Mesendoderm (in vitro differentiated cells): ENCODE measurements at regions not wholly inside any gene's neighbourhood (a gene's known extent, or its start where the extent isn't known, plus 50 kb on each side); places are given as distances from the start of the nearest gene placed in this dataset.

Source experiments
- DNase-seq: peaks from one replicate; pipeline ENCODE4 v3.0.0; 2013
- H2AK5ac ChIP-seq: 2 replicates; pipeline ENCODE4 v1.6.1; 2013; ENCODE audit warnings: low read length, inconsistent platforms
- H2BK120ac ChIP-seq: 2 replicates; pipeline ENCODE4 v1.6.1; 2013; ENCODE audit warnings: low read depth, mild to moderate bottlenecking, low read length, moderate library complexity, mixed read lengths
- H2BK15ac ChIP-seq: replicated peaks from 2 replicates; pipeline ENCODE4 v1.6.1; 2013; ENCODE audit warnings: low read depth, mild to moderate bottlenecking, moderate library complexity
- H2BK5ac ChIP-seq: 2 replicates; pipeline ENCODE4 v1.6.1; 2013; ENCODE audit warnings: low read length, inconsistent platforms
- H3K18ac ChIP-seq: 2 replicates; pipeline ENCODE4 v1.6.1; 2013; ENCODE audit warnings: mild to moderate bottlenecking, low read length, mixed read lengths
- H3K23ac ChIP-seq: one replicate; pipeline ENCODE4 v1.6.1; 2013; ENCODE audit warnings: low read length
- H3K27ac ChIP-seq: 2 replicates; pipeline ENCODE4 v1.5.1; 2013; ENCODE audit warnings: low read depth, mild to moderate bottlenecking, inconsistent platforms, low read length, moderate library complexity
- H3K27me3 ChIP-seq: 2 replicates; pipeline ENCODE4 v1.6.1; 2013; ENCODE audit warnings: low read length, control low read depth, mild to moderate bottlenecking, inconsistent platforms; ENCODE audit not compliant: insufficient read depth, poor library complexity
- H3K36me3 ChIP-seq: 2 replicates; pipeline ENCODE4 v1.6.1; 2013; ENCODE audit warnings: low read length, inconsistent platforms; ENCODE audit not compliant: control insufficient read depth, insufficient read depth
- H3K4ac ChIP-seq: one replicate; pipeline ENCODE4 v1.6.1; 2013; ENCODE audit warnings: low read depth, mild to moderate bottlenecking, low read length, moderate library complexity
- H3K4me1 ChIP-seq: 2 replicates; pipeline ENCODE4 v1.6.1; 2013; ENCODE audit warnings: low read depth, low read length, inconsistent platforms; ENCODE audit not compliant: control insufficient read depth
- H3K4me2 ChIP-seq: 2 replicates; pipeline ENCODE4 v1.6.1; 2013; ENCODE audit warnings: low read length
- H3K4me3 ChIP-seq: 2 replicates; pipeline ENCODE4 v1.5.1; 2013; ENCODE audit warnings: mild to moderate bottlenecking, low read length
- H3K56ac ChIP-seq: one replicate; pipeline ENCODE4 v1.6.1; 2013; ENCODE audit warnings: low read length
- H3K79me1 ChIP-seq: 2 replicates; pipeline ENCODE4 v1.6.1; 2013; ENCODE audit warnings: low read length, inconsistent platforms
- H3K79me2 ChIP-seq: 2 replicates; pipeline ENCODE4 v1.6.1; 2013; ENCODE audit warnings: mild to moderate bottlenecking, low read length; ENCODE audit not compliant: control insufficient read depth, insufficient read depth
- H3K9ac ChIP-seq: 2 replicates; pipeline ENCODE4 v1.6.1; 2013; ENCODE audit warnings: low read length, inconsistent platforms
- H4K5ac ChIP-seq: one replicate; pipeline ENCODE4 v1.6.1; 2013; ENCODE audit warnings: low read length
- H4K8ac ChIP-seq: one replicate; pipeline ENCODE4 v1.6.1; 2013; ENCODE audit warnings: low read depth, mild to moderate bottlenecking, control low read depth, low read length, moderate library complexity
- WGBS: extraction: QIAGEN DNeasy Blood & Tissue Kit; methylation state at CpG from one replicate; pipeline ENCODE4 v1.1.7; 2013; ENCODE audit warnings: low lambda C conversion rate, missing lambda C conversion rate; ENCODE audit not compliant: insufficient coverage; ENCODE audit errors: extremely low coverage; 5-methylcytosine and 5-hydroxymethylcytosine counted together

GRCh38 chr10:76779796-76780301, 857.8 kb downstream of the KCNMA1 start:
- peaks cover 10% of the 10 kb centered on the region for H3K4me1 ChIP-seq
- H3K36me3 ChIP-seq, result no peaks in the 10 kb centered on the region
- H3K4me3 ChIP-seq, result no peak overlapping the region
- no peak overlapping the region for H3K18ac ChIP-seq
- no peak overlapping the region for H3K23ac ChIP-seq
- no peak overlapping the region for H3K4ac ChIP-seq
- no peak overlapping the region for H2AK5ac ChIP-seq
- H3K79me2 ChIP-seq, result no peaks in the 10 kb centered on the region
- H2BK15ac ChIP-seq, result no peak overlapping the region
- no peaks in the 10 kb centered on the region for H3K27me3 ChIP-seq
- H3K79me1 ChIP-seq, result no peaks in the 10 kb centered on the region
- H2BK5ac ChIP-seq, result no peak overlapping the region
- H4K5ac ChIP-seq, result no peak overlapping the region
- no peak overlapping the region for H3K9ac ChIP-seq
- WGBS, result no CpG with 5 or more reads among the region's 6 CpGs
- no peak overlapping the region for H4K8ac ChIP-seq
- H3K4me2 ChIP-seq, result no peak overlapping the region
- H3K27ac ChIP-seq, result no peak overlapping the region
- peak; percentile 2 for DNase-seq
- no peak overlapping the region for H3K56ac ChIP-seq
- no peak overlapping the region for H2BK120ac ChIP-seq

GRCh38 chr10:76778914-76779795, 858.5 kb downstream of the KCNMA1 start:
- H3K4me3 ChIP-seq, result no peak overlapping the region
- H2BK15ac ChIP-seq, result no peak overlapping the region
- H3K56ac ChIP-seq, result no peak overlapping the region
- H4K5ac ChIP-seq, result no peak overlapping the region
- H2BK120ac ChIP-seq, result no peak overlapping the region
- no peak overlapping the region for H3K23ac ChIP-seq
- H2AK5ac ChIP-seq, result no peak overlapping the region
- H3K9ac ChIP-seq, result no peak overlapping the region
- H3K27me3 ChIP-seq, result no peaks in the 10 kb centered on the region
- H4K8ac ChIP-seq, result no peak overlapping the region
- no peak overlapping the region for H3K4ac ChIP-seq
- peak overlapping the region; percentile 75 for H3K18ac ChIP-seq
- H3K4me2 ChIP-seq, result no peak overlapping the region
- peaks cover 10% of the 10 kb centered on the region for H3K4me1 ChIP-seq
- H2BK5ac ChIP-seq, result no peak overlapping the region
- H3K27ac ChIP-seq, result no peak overlapping the region
- H3K79me1 ChIP-seq, result no peaks in the 10 kb centered on the region
- WGBS, result no CpG with 5 or more reads among the region's 10 CpGs
- H3K79me2 ChIP-seq, result no peaks in the 10 kb centered on the region
- H3K36me3 ChIP-seq, result no peaks in the 10 kb centered on the region
- DNase-seq, result peak; percentile 63

DNA sequence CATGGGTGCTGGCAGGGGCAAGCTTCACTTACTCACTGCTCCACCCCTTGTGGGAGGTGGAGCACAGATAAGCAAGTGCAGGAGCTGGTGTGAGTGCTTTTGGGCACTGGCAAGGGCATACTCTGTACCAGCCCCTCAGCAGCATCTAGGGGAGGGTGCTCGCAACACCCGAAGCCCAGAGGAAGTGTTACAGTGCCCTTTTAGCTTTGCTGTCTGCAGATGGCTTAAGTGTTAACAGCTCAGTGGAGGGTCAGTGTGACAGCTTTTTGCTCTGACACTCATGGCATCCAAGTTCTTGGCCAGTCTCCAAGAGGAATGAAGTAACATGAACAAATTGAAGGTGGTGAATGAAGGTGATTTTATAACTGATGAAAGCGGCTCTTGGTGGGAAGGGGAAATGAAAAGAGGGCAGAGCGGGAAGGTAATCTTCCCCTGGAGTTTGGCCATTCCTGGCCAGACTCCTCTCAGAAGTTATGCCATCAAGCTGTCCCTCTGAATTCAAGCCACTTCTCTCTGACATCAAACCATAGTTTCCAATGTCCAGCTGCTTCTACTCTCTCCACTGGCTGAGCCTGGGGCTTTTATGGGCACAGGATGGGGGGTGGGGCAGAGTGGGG, 862.5 kb downstream of the KCNMA1 start:
- H3K56ac ChIP-seq, result no peak overlapping the region
- no peak overlapping the region for H3K27ac ChIP-seq
- no peaks in the 10 kb centered on the region for H3K27me3 ChIP-seq
- no peak overlapping the region for H3K23ac ChIP-seq
- H3K79me2 ChIP-seq, result no peaks in the 10 kb centered on the region
- no peak overlapping the region for H2BK120ac ChIP-seq
- no peak overlapping the region for H4K8ac ChIP-seq
- H3K79me1 ChIP-seq, result no peaks in the 10 kb centered on the region
- H3K36me3 ChIP-seq, result no peaks in the 10 kb centered on the region
- no peak overlapping the region for H4K5ac ChIP-seq
- DNase-seq, result no peak
- H3K18ac ChIP-seq, result no peak overlapping the region
- H3K4me2 ChIP-seq, result no peak overlapping the region
- no peak overlapping the region for H2AK5ac ChIP-seq
- whole genome bisulfite sequencing, result no CpG with 5 or more reads among the region's 4 CpGs
- H2BK15ac ChIP-seq, result no peak overlapping the region
- peaks cover 10% of the 10 kb centered on the region for H3K4me1 ChIP-seq
- no peak overlapping the region for H3K4ac ChIP-seq
- H3K4me3 ChIP-seq, result no peak overlapping the region
- no peak overlapping the region for H2BK5ac ChIP-seq
- no peak overlapping the region for H3K9ac ChIP-seq

DNA sequence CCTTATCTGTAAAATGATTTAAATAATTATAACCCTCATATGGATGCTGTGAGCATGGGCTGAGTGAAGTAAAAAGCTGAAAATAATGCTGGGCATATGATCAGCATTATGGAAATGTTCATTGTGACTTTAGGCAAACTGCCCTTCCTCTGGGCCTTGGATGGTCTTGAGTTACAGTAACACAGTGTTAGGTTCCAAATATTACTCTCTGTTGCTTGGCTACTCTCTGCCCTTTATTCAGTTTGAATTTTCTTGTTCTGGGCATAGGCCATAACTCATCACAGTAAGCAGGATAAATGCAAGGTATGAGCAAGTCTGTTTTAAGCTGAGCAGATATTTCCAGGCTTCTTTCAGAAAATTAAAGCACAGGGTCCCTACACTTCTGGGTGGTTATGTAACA, 868.0 kb downstream of the KCNMA1 start:
- no peak overlapping the region for H4K5ac ChIP-seq
- DNase-seq, result no peak
- H3K79me2 ChIP-seq, result no peaks in the 10 kb centered on the region

GRCh38 chr10:76769161-76769560, 868.4 kb downstream of the KCNMA1 start:
- Histone ChIP-seq H3K79me1 (no peaks in the 10 kb centered on the region), H2AK5ac (no peak overlapping the region), H4K5ac (no peak overlapping the region), H3K27ac (no peak overlapping the region), H4K8ac (no peak overlapping the region), H3K4me2 (no peak overlapping the region), H3K79me2 (no peaks in the 10 kb centered on the region), H2BK5ac (no peak overlapping the region), H3K4ac (no peak overlapping the region), H3K9ac (no peak overlapping the region), H3K4me1 (no peaks in the 10 kb centered on the region), H3K27me3 (no peaks in the 10 kb centered on the region), H3K56ac (no peak overlapping the region), H3K36me3 (no peaks in the 10 kb centered on the region), H3K18ac (no peak overlapping the region), H2BK15ac (no peak overlapping the region), H3K23ac (no peak overlapping the region), H3K4me3 (no peak overlapping the region), H2BK120ac (no peak overlapping the region)
- DNase-seq, result no peak
- WGBS, result no CpG with 5 or more reads among the region's 2 CpGs

More for the DNA sequence above, 868.0 kb downstream of the KCNMA1 start:
- Histone ChIP-seq H3K4me2 (no peak overlapping the region), H3K27ac (no peak overlapping the region), H3K23ac (no peak overlapping the region), H2AK5ac (no peak overlapping the region), H3K4me1 (no peaks in the 10 kb centered on the region), H3K4me3 (no peak overlapping the region), H2BK5ac (no peak overlapping the region), H2BK120ac (no peak overlapping the region), H3K79me1 (no peaks in the 10 kb centered on the region), H3K9ac (no peak overlapping the region), H2BK15ac (no peak overlapping the region), H4K8ac (no peak overlapping the region), H3K4ac (no peak overlapping the region), H3K18ac (no peak overlapping the region), H3K36me3 (no peaks in the 10 kb centered on the region), H3K27me3 (no peaks in the 10 kb centered on the region), H3K56ac (no peak overlapping the region)
